Caco-2 (cell line): ENCODE measurements at regions not wholly inside any gene's neighbourhood (a gene's known extent, or its start where the extent isn't known, plus 50 kb on each side); places are given as distances from the start of the nearest gene placed in this dataset.

Experiments
- BruUV-seq: library from RNA; stranded (reverse); fragments of 400-500 nt; replicated peaks from 2 replicates; lab custom pipeline; 2021; lab: Mats Ljungman, UMichigan
- CTCF ChIA-PET: fragments of 300-600 bp; sonication (Branson Sonifier 250); formaldehyde crosslinking; loops from one replicate; lab custom pipeline; 2022; ENCODE audit warnings: antibody characterized with exemption; lab: Charles Lee
- POLR2A ChIA-PET: fragments of 300-600 bp; sonication (Branson Sonifier 250); formaldehyde crosslinking; loops from one replicate; lab custom pipeline; 2022; ENCODE audit warnings: antibody characterized with exemption; lab: Charles Lee
- DNase-seq, 2 experiments: peaks; one replicate each; pipeline versions ENCODE4 v3.0.0 to v3.0.0-alpha.2; 2020 to 2022
- H3K27me3 ChIP-seq: replicated peaks from 2 replicates; pipeline ENCODE4 v1.6.0; 2011; ENCODE audit warnings: low read length; ENCODE audit not compliant: control insufficient read depth, insufficient read depth
- H3K36me3 ChIP-seq: 2 replicates; pipeline ENCODE4 v1.5.1; 2011; ENCODE audit warnings: low read length; ENCODE audit not compliant: control insufficient read depth, insufficient read depth
- H3K4me1 ChIP-seq: fragments of 250-450 bp; sonication (Bioruptor Pico); 2 replicates; pipeline ENCODE4 v1.5.1; 2020; ENCODE audit warnings: mild to moderate bottlenecking
- H3K4me3 ChIP-seq: 2 replicates; pipeline ENCODE4 v1.5.1; 2011; ENCODE audit warnings: low read depth, mild to moderate bottlenecking, control low read depth, low read length
- H3K9me3 ChIP-seq: fragments of 250-450 bp; sonication (Bioruptor Pico); 2 replicates; pipeline ENCODE4 v1.5.1; 2020; ENCODE audit warnings: mild to moderate bottlenecking, moderate library complexity
- H3K27ac Mint-ChIP-seq: one replicate; pipeline ENCODE4 v1.8.0; 2022; ENCODE audit warnings: mixed read lengths; ENCODE audit not compliant: unreplicated experiment
- H3K27me3 Mint-ChIP-seq: one replicate; pipeline ENCODE4 v1.8.0; 2022; ENCODE audit warnings: mixed read lengths; ENCODE audit not compliant: insufficient read depth, unreplicated experiment
- H3K36me3 Mint-ChIP-seq: one replicate; pipeline ENCODE4 v1.8.0; 2022; ENCODE audit warnings: mild to moderate bottlenecking, mixed read lengths; ENCODE audit not compliant: insufficient read depth, unreplicated experiment
- H3K4me1 Mint-ChIP-seq: one replicate; pipeline ENCODE4 v1.8.0; 2022; ENCODE audit warnings: low read depth, mixed read lengths; ENCODE audit not compliant: unreplicated experiment
- H3K4me3 Mint-ChIP-seq: one replicate; pipeline ENCODE4 v1.8.0; 2022; ENCODE audit warnings: mild to moderate bottlenecking, moderate library complexity, mixed read lengths; ENCODE audit not compliant: unreplicated experiment
- H3K9me3 Mint-ChIP-seq: one replicate; pipeline ENCODE4 v1.8.0; 2022; ENCODE audit warnings: mixed read lengths; ENCODE audit not compliant: unreplicated experiment
- CTCF ChIP-seq, 2 experiments: fragments of 200-600 bp in 1 of 2; IDR thresholded peaks; 1 replicate in 1 of 2; 2 replicates in 1 of 2; pipeline versions ENCODE4 v1.5.1 to v1.8.0; 2011 to 2022; ENCODE audit warnings: antibody characterized with exemption in 1 of 2, control low read depth in 1 of 2, inconsistent platforms in 1 of 2, low read depth in 1 of 2, low read length in 1 of 2, mild to moderate bottlenecking in 1 of 2, moderate library complexity in 1 of 2; ENCODE audit not compliant: insufficient read depth in 1 of 2, severe bottlenecking in 1 of 2, unreplicated experiment in 1 of 2
- intact Hi-C: fragments of 100-400 bp; cut with micrococcal nuclease; formaldehyde crosslinking; loops from one replicate; pipeline ENCODE4 v1.10.0; 2022; ENCODE audit not compliant: unreplicated experiment

- Histone ChIP-seq H3K36me3 (no peaks in the 10 kb centered on the region), H3K4me1 (peaks cover 11% of the 10 kb centered on the region), H3K9me3 (peaks cover 11% of the 10 kb centered on the region), H3K4me3 (no peak overlapping the region), H3K27me3 (no peaks in the 10 kb centered on the region)
- no peak overlapping the region for H3K27ac Mint-ChIP-seq
- no peaks in the 10 kb centered on the region for H3K27me3 Mint-ChIP-seq
- intact Hi-C loops, result no loop called here
- BruUV-seq, result no TSS peak
- no peak overlapping the region for H3K4me3 Mint-ChIP-seq
- ChIA-PET POLR2A (no interaction called here), CTCF (no interaction called here)
- H3K4me1 Mint-ChIP-seq, result peaks cover 29% of the 10 kb centered on the region
- H3K9me3 Mint-ChIP-seq, result peaks cover 28% of the 10 kb centered on the region
- DNase-seq, result no peak
- no peak for TF ChIP-seq CTCF (IDR thresholded peaks at IDR 0.05; ENCODE audit: insufficient read depth in 1 of 2, low read depth in 1 of 2, low read length in 1 of 2, severe bottlenecking in 1 of 2, unreplicated experiment in 1 of 2)
- peaks cover 12% of the 10 kb centered on the region for H3K36me3 Mint-ChIP-seq
Observed at GRCh38 chr14:71602524-71602923, 329.7 kb upstream of the RGS6 start.

GRCh38 chr14:71604231-71604630 lies 328.0 kb upstream of the RGS6 start:
- peaks cover 35% of the 10 kb centered on the region for H3K4me1 Mint-ChIP-seq

GRCh38 chr14:71606064-71606463 lies 326.2 kb upstream of the RGS6 start:
- H3K4me3 ChIP-seq, result no peak overlapping the region
- POLR2A ChIA-PET, result no interaction called here
- TF ChIP-seq CTCF (IDR thresholded peaks at IDR 0.05; ENCODE audit: insufficient read depth in 1 of 2, low read depth in 1 of 2, low read length in 1 of 2, severe bottlenecking in 1 of 2, unreplicated experiment in 1 of 2), result no peak

More at GRCh38 chr14:71604231-71604630, 328.0 kb upstream of the RGS6 start:
- peaks cover 16% of the 10 kb centered on the region for H3K4me1 ChIP-seq
- peaks cover 28% of the 10 kb centered on the region for H3K9me3 Mint-ChIP-seq
- H3K4me3 ChIP-seq, result no peak overlapping the region
- no peak overlapping the region for H3K4me3 Mint-ChIP-seq
- H3K36me3 ChIP-seq, result no peaks in the 10 kb centered on the region; the same call in 1 of the 2 replicates
- no peak for DNase-seq
- H3K27me3 Mint-ChIP-seq, result no peaks in the 10 kb centered on the region
- H3K9me3 ChIP-seq, result peaks cover 11% of the 10 kb centered on the region
- ChIA-PET POLR2A (interaction anchor here (0.5 kb wide), 1 partner anchor 328 kb away, joined by 4 read pairs; no protein-coding TSS in a partner anchor), CTCF (no interaction called here)
- TF ChIP-seq CTCF (IDR thresholded peaks at IDR 0.05; ENCODE audit: insufficient read depth in 1 of 2, low read depth in 1 of 2, low read length in 1 of 2, severe bottlenecking in 1 of 2, unreplicated experiment in 1 of 2), result no peak
- no peaks in the 10 kb centered on the region for H3K27me3 ChIP-seq
- no TSS peak for BruUV-seq
- H3K36me3 Mint-ChIP-seq, result peaks cover 12% of the 10 kb centered on the region
- H3K27ac Mint-ChIP-seq, result no peak overlapping the region
- intact Hi-C loops, result no loop called here

More at GRCh38 chr14:71606064-71606463, 326.2 kb upstream of the RGS6 start:
- no peaks in the 10 kb centered on the region; the same call in 1 of the 2 replicates for H3K9me3 ChIP-seq
- H3K27me3 ChIP-seq, result no peaks in the 10 kb centered on the region
- Mint-ChIP-seq H3K36me3 (peaks cover 5% of the 10 kb centered on the region), H3K27ac (peak overlapping the region; percentile 12), H3K4me1 (peaks cover 35% of the 10 kb centered on the region), H3K9me3 (peaks cover 13% of the 10 kb centered on the region), H3K4me3 (no peak overlapping the region), H3K27me3 (no peaks in the 10 kb centered on the region)
- CTCF ChIA-PET, result no interaction called here
- no TSS peak for BruUV-seq
- H3K36me3 ChIP-seq, result no peaks in the 10 kb centered on the region; the same call in 1 of the 2 replicates
- intact Hi-C loops, result no loop called here
- no peak for DNase-seq
- peaks cover 16% of the 10 kb centered on the region for H3K4me1 ChIP-seq
